Kidney epithelial cell (primary cell): ENCODE measurements at regions not wholly inside any gene's neighbourhood (a gene's known extent, or its start where the extent isn't known, plus 50 kb on each side); places are given as distances from the start of the nearest gene placed in this dataset.

ENCODE experiments used
- DNase-seq: peaks from one replicate; pipeline ENCODE4 v3.0.0-alpha.2; 2010; ENCODE audit warnings: low read depth
- H3K27me3 ChIP-seq: 2 replicates; pipeline ENCODE4 v1.6.0; 2011; ENCODE audit warnings: low read length; ENCODE audit not compliant: control insufficient read depth, insufficient read depth
- H3K36me3 ChIP-seq: 2 replicates; pipeline ENCODE4 v1.5.1; 2011; ENCODE audit warnings: low read length; ENCODE audit not compliant: control insufficient read depth, insufficient read depth
- H3K4me3 ChIP-seq: 2 replicates; pipeline ENCODE4 v1.5.1; 2011; ENCODE audit warnings: low read depth, mild to moderate bottlenecking, control low read depth, low read length
- TF ChIP-seq, protein P1 (sequence below): IDR thresholded peaks from 2 replicates; pipeline ENCODE4 v1.5.1; 2011; ENCODE audit warnings: mild to moderate bottlenecking, moderate library complexity, low read length, control low read depth, inconsistent platforms; ENCODE audit not compliant: insufficient read depth, poor library complexity, severe bottlenecking

DNA sequence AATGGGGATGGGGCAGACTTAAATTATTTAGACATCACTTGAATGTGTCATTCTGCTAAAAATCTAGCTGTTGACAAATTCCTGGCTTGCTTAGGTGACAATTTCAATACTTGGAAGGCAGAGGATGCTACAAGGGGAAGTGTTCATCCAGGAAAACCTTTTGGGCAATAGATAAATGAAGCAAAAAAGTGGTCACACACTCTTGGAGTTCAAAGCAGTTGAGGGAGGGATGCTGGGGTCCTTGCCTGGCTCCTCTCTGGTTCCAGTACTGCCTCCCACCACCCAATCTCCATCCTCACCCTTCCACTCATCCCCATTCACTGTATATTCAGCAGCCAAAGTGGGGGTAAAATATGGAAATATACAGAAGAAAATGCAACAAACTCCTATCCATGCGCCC is 52.6 kb upstream of the FRMD4B start:
- no peak overlapping the region for H3K4me3 ChIP-seq
- TF ChIP-seq, protein P1, sequence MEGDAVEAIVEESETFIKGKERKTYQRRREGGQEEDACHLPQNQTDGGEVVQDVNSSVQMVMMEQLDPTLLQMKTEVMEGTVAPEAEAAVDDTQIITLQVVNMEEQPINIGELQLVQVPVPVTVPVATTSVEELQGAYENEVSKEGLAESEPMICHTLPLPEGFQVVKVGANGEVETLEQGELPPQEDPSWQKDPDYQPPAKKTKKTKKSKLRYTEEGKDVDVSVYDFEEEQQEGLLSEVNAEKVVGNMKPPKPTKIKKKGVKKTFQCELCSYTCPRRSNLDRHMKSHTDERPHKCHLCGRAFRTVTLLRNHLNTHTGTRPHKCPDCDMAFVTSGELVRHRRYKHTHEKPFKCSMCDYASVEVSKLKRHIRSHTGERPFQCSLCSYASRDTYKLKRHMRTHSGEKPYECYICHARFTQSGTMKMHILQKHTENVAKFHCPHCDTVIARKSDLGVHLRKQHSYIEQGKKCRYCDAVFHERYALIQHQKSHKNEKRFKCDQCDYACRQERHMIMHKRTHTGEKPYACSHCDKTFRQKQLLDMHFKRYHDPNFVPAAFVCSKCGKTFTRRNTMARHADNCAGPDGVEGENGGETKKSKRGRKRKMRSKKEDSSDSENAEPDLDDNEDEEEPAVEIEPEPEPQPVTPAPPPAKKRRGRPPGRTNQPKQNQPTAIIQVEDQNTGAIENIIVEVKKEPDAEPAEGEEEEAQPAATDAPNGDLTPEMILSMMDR = no peak
- no peaks in the 10 kb centered on the region for H3K27me3 ChIP-seq
- DNase-seq = no peak
- no peaks in the 10 kb centered on the region for H3K36me3 ChIP-seq

DNA sequence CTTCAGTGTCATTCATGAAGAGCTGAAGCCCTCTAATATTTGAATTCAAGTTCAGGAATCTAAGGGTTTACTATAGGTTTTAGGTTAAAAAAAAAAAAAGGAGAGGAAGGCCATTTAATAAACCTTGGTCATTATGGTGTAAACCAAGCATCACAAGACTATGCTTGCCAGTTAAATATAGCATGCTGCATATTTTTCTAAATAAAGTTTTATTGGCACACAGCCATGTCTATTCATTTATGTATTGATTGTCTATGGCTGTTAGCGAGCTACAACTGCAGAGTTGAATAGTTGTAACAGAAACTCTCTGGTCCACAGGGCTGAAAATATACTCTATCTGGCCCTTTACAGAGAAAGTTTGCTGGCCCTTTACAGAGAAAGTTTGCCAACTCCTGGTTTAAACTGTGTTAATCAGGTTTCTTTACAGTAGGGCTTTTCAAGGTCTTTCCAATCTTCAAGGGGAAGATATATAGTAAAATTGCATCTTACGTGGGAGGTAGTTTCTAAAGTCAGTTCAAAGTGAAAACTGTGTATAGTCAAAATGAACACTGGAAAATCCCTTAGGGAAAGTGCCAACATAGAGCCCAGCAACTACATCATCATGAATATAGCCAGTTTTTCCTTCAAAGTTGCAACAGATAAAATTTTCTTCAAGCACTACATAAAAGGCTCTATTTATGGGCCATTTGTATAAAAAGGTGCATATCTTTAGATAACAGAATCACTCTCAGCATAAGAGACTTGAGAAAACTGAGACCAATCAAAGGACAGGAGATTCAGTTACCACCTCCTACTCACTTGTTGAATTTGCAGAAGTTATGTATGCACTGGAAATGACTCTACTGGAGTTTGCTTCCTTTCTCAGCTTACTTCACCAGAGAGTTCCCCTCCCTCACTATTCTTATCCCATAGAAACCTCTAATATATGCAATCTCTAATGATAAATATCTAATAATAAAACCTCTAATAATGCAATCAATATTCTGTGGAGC is 49.7 kb upstream of the FRMD4B start:
- TF ChIP-seq, protein P1 = no peak
- no peak overlapping the region for H3K4me3 ChIP-seq
- DNase-seq = no peak
- no peaks in the 10 kb centered on the region for H3K27me3 ChIP-seq
- no peaks in the 10 kb centered on the region for H3K36me3 ChIP-seq
